Mesendoderm (in vitro differentiated cells): ENCODE measurements at regions not wholly inside any gene's neighbourhood (a gene's known extent, or its start where the extent isn't known, plus 50 kb on each side); places are given as distances from the start of the nearest gene placed in this dataset.

ENCODE experiments used
- DNase-seq: peaks from one replicate; pipeline ENCODE4 v3.0.0; 2013
- H2AK5ac ChIP-seq: 2 replicates; pipeline ENCODE4 v1.6.1; 2013; ENCODE audit warnings: low read length, inconsistent platforms
- H2BK120ac ChIP-seq: 2 replicates; pipeline ENCODE4 v1.6.1; 2013; ENCODE audit warnings: low read depth, mild to moderate bottlenecking, low read length, moderate library complexity, mixed read lengths
- H2BK15ac ChIP-seq: replicated peaks from 2 replicates; pipeline ENCODE4 v1.6.1; 2013; ENCODE audit warnings: low read depth, mild to moderate bottlenecking, moderate library complexity
- H2BK5ac ChIP-seq: 2 replicates; pipeline ENCODE4 v1.6.1; 2013; ENCODE audit warnings: low read length, inconsistent platforms
- H3K18ac ChIP-seq: 2 replicates; pipeline ENCODE4 v1.6.1; 2013; ENCODE audit warnings: mild to moderate bottlenecking, low read length, mixed read lengths
- H3K23ac ChIP-seq: one replicate; pipeline ENCODE4 v1.6.1; 2013; ENCODE audit warnings: low read length
- H3K27ac ChIP-seq: 2 replicates; pipeline ENCODE4 v1.5.1; 2013; ENCODE audit warnings: low read depth, mild to moderate bottlenecking, inconsistent platforms, low read length, moderate library complexity
- H3K27me3 ChIP-seq: 2 replicates; pipeline ENCODE4 v1.6.1; 2013; ENCODE audit warnings: low read length, control low read depth, mild to moderate bottlenecking, inconsistent platforms; ENCODE audit not compliant: insufficient read depth, poor library complexity
- H3K36me3 ChIP-seq: 2 replicates; pipeline ENCODE4 v1.6.1; 2013; ENCODE audit warnings: low read length, inconsistent platforms; ENCODE audit not compliant: control insufficient read depth, insufficient read depth
- H3K4ac ChIP-seq: one replicate; pipeline ENCODE4 v1.6.1; 2013; ENCODE audit warnings: low read depth, mild to moderate bottlenecking, low read length, moderate library complexity
- H3K4me1 ChIP-seq: 2 replicates; pipeline ENCODE4 v1.6.1; 2013; ENCODE audit warnings: low read depth, low read length, inconsistent platforms; ENCODE audit not compliant: control insufficient read depth
- H3K4me2 ChIP-seq: 2 replicates; pipeline ENCODE4 v1.6.1; 2013; ENCODE audit warnings: low read length
- H3K4me3 ChIP-seq: 2 replicates; pipeline ENCODE4 v1.5.1; 2013; ENCODE audit warnings: mild to moderate bottlenecking, low read length
- H3K56ac ChIP-seq: one replicate; pipeline ENCODE4 v1.6.1; 2013; ENCODE audit warnings: low read length
- H3K79me1 ChIP-seq: 2 replicates; pipeline ENCODE4 v1.6.1; 2013; ENCODE audit warnings: low read length, inconsistent platforms
- H3K79me2 ChIP-seq: 2 replicates; pipeline ENCODE4 v1.6.1; 2013; ENCODE audit warnings: mild to moderate bottlenecking, low read length; ENCODE audit not compliant: control insufficient read depth, insufficient read depth
- H3K9ac ChIP-seq: 2 replicates; pipeline ENCODE4 v1.6.1; 2013; ENCODE audit warnings: low read length, inconsistent platforms
- H4K5ac ChIP-seq: one replicate; pipeline ENCODE4 v1.6.1; 2013; ENCODE audit warnings: low read length
- H4K8ac ChIP-seq: one replicate; pipeline ENCODE4 v1.6.1; 2013; ENCODE audit warnings: low read depth, mild to moderate bottlenecking, control low read depth, low read length, moderate library complexity
- WGBS: extraction: QIAGEN DNeasy Blood & Tissue Kit; methylation state at CpG from one replicate; pipeline ENCODE4 v1.1.7; 2013; ENCODE audit warnings: low lambda C conversion rate, missing lambda C conversion rate; ENCODE audit not compliant: insufficient coverage; ENCODE audit errors: extremely low coverage; 5-methylcytosine and 5-hydroxymethylcytosine counted together

GRCh38 chr12:114855678-114856077 is 171.7 kb upstream of the TBX3 start:
- no peak overlapping the region for H3K4ac ChIP-seq
- H2BK5ac ChIP-seq = no peak overlapping the region
- no peak overlapping the region for H3K56ac ChIP-seq
- no peak overlapping the region for H3K4me3 ChIP-seq
- H3K4me1 ChIP-seq = no peaks in the 10 kb centered on the region
- H4K8ac ChIP-seq = no peak overlapping the region
- H3K27ac ChIP-seq = no peak overlapping the region
- H2BK120ac ChIP-seq = no peak overlapping the region
- no peak overlapping the region for H2BK15ac ChIP-seq
- H3K79me2 ChIP-seq = no peaks in the 10 kb centered on the region
- H3K18ac ChIP-seq = no peak overlapping the region
- H3K79me1 ChIP-seq = no peaks in the 10 kb centered on the region
- H3K36me3 ChIP-seq = no peaks in the 10 kb centered on the region
- no peak overlapping the region for H3K4me2 ChIP-seq
- no peak overlapping the region for H3K9ac ChIP-seq
- WGBS = no CpG with 5 or more reads among the region's 3 CpGs
- H3K27me3 ChIP-seq = no peaks in the 10 kb centered on the region
- no peak overlapping the region for H4K5ac ChIP-seq
- H3K23ac ChIP-seq = no peak overlapping the region
- H2AK5ac ChIP-seq = no peak overlapping the region
- DNase-seq = no peak

GRCh38 chr12:114852976-114853529 is 169.1 kb upstream of the TBX3 start:
- WGBS = no CpG with 5 or more reads among the region's 10 CpGs
- DNase-seq = no peak
- H3K27ac ChIP-seq = no peak overlapping the region

GRCh38 chr12:114851981-114852380 is 168.0 kb upstream of the TBX3 start:
- Histone ChIP-seq H2BK5ac (no peak overlapping the region), H3K27ac (no peak overlapping the region), H3K4me2 (no peak overlapping the region), H2BK120ac (no peak overlapping the region), H2BK15ac (no peak overlapping the region), H3K23ac (no peak overlapping the region), H3K79me1 (no peaks in the 10 kb centered on the region), H4K8ac (no peak overlapping the region), H3K56ac (no peak overlapping the region), H3K36me3 (no peaks in the 10 kb centered on the region), H3K18ac (no peak overlapping the region), H3K4ac (no peak overlapping the region), H3K27me3 (no peaks in the 10 kb centered on the region), H3K4me3 (no peak overlapping the region), H2AK5ac (no peak overlapping the region), H3K4me1 (no peaks in the 10 kb centered on the region), H3K79me2 (no peaks in the 10 kb centered on the region), H3K9ac (no peak overlapping the region), H4K5ac (no peak overlapping the region)
- DNase-seq = no peak
- no CpG with 5 or more reads among the region's 7 CpGs for WGBS

More at GRCh38 chr12:114852976-114853529, 169.1 kb upstream of the TBX3 start:
- Histone ChIP-seq H3K18ac (no peak overlapping the region), H3K36me3 (no peaks in the 10 kb centered on the region), H4K5ac (no peak overlapping the region), H3K4me3 (no peak overlapping the region), H2AK5ac (no peak overlapping the region), H3K4me2 (no peak overlapping the region), H3K27me3 (no peaks in the 10 kb centered on the region), H2BK15ac (no peak overlapping the region), H3K9ac (no peak overlapping the region), H2BK5ac (no peak overlapping the region), H4K8ac (no peak overlapping the region), H3K23ac (no peak overlapping the region), H3K56ac (no peak overlapping the region), H2BK120ac (no peak overlapping the region), H3K4me1 (no peaks in the 10 kb centered on the region), H3K79me1 (no peaks in the 10 kb centered on the region), H3K4ac (no peak overlapping the region), H3K79me2 (no peaks in the 10 kb centered on the region)

- H3K36me3 ChIP-seq = no peaks in the 10 kb centered on the region
- H2BK15ac ChIP-seq = no peak overlapping the region
- no peak overlapping the region for H2BK5ac ChIP-seq
- no peak overlapping the region for H3K4ac ChIP-seq
- no CpG with 5 or more reads among the region's 7 CpGs for WGBS
- H3K18ac ChIP-seq = no peak overlapping the region
- H3K4me2 ChIP-seq = no peak overlapping the region
- H3K27me3 ChIP-seq = no peaks in the 10 kb centered on the region
- no peak overlapping the region for H3K4me3 ChIP-seq
- H3K4me1 ChIP-seq = no peaks in the 10 kb centered on the region
- no peak overlapping the region for H2BK120ac ChIP-seq
- no peak overlapping the region for H3K9ac ChIP-seq
- no peak overlapping the region for H4K8ac ChIP-seq
- no peaks in the 10 kb centered on the region for H3K79me2 ChIP-seq
- H2AK5ac ChIP-seq = no peak overlapping the region
- no peak overlapping the region for H3K23ac ChIP-seq
- H4K5ac ChIP-seq = no peak overlapping the region
- no peaks in the 10 kb centered on the region for H3K79me1 ChIP-seq
- H3K56ac ChIP-seq = no peak overlapping the region
- DNase-seq = no peak
- H3K27ac ChIP-seq = no peak overlapping the region
Measured at GRCh38 chr12:114850661-114851275, 166.8 kb upstream of the TBX3 start.

GRCh38 chr12:114848666-114849065 is 164.7 kb upstream of the TBX3 start:
- Histone ChIP-seq H4K8ac (no peak overlapping the region), H3K18ac (no peak overlapping the region), H3K36me3 (no peaks in the 10 kb centered on the region), H3K4me2 (no peak overlapping the region), H3K27ac (no peak overlapping the region), H3K9ac (no peak overlapping the region), H3K56ac (no peak overlapping the region), H4K5ac (no peak overlapping the region), H3K4me3 (no peak overlapping the region), H3K4me1 (no peaks in the 10 kb centered on the region), H3K79me2 (no peaks in the 10 kb centered on the region), H2BK15ac (no peak overlapping the region), H2AK5ac (no peak overlapping the region), H3K27me3 (no peaks in the 10 kb centered on the region), H2BK5ac (no peak overlapping the region), H2BK120ac (no peak overlapping the region), H3K4ac (no peak overlapping the region), H3K79me1 (no peaks in the 10 kb centered on the region), H3K23ac (no peak overlapping the region)
- no CpG with 5 or more reads among the region's 2 CpGs for WGBS
- DNase-seq = no peak
